ENCODE measurements at regions not wholly inside any gene's neighbourhood (a gene's known extent, or its start where the extent isn't known, plus 50 kb on each side); places are given as distances from the start of the nearest gene placed in this dataset.

GRCh38 chr4:137956256-137956655 is 285.9 kb downstream of the SLC7A11 start:
- no peak for TF ChIP-seq CTCF (IDR thresholded peaks at IDR 0.05; ENCODE audit: borderline replicate concordance)
- H3K27me3 ChIP-seq (ENCODE audit: low read depth), result no peaks in the 10 kb centered on the region
- intact Hi-C loops (cut with micrococcal nuclease), result no loop called here

GRCh38 chr4:137955595-137955994 is 286.6 kb downstream of the SLC7A11 start:
- no peak overlapping the region for H3K27ac ChIP-seq (replicated peaks)
- no peaks in the 10 kb centered on the region for H3K27me3 ChIP-seq (ENCODE audit: low read depth)

More at GRCh38 chr4:137956256-137956655, 285.9 kb downstream of the SLC7A11 start:
- Histone ChIP-seq H3K27ac (replicated peaks) (no peak overlapping the region), H3K36me3 (no peaks in the 10 kb centered on the region), H3K4me3 (no peak overlapping the region), H3K4me1 (no peaks in the 10 kb centered on the region), H3K9me3 (replicated peaks) (no peaks in the 10 kb centered on the region)
- DNase-seq, result no peak

GRCh38 chr4:137952116-137952515 is 290.0 kb downstream of the SLC7A11 start:
- Histone ChIP-seq H3K36me3 (no peaks in the 10 kb centered on the region), H3K4me3 (no peak overlapping the region), H3K9me3 (replicated peaks) (peaks cover 5% of the 10 kb centered on the region), H3K4me1 (no peaks in the 10 kb centered on the region), H3K27me3 (ENCODE audit: low read depth) (no peaks in the 10 kb centered on the region), H3K27ac (replicated peaks) (no peak overlapping the region)
- TF ChIP-seq CTCF (IDR thresholded peaks at IDR 0.05; ENCODE audit: borderline replicate concordance), result no peak
- DNase-seq, result no peak
- intact Hi-C loops (cut with micrococcal nuclease), result no loop called here

More at GRCh38 chr4:137955595-137955994, 286.6 kb downstream of the SLC7A11 start:
- H3K36me3 ChIP-seq, result no peaks in the 10 kb centered on the region
- intact Hi-C loops (cut with micrococcal nuclease), result no loop called here
- H3K4me3 ChIP-seq, result no peak overlapping the region
- DNase-seq, result no peak
- no peaks in the 10 kb centered on the region for H3K9me3 ChIP-seq (replicated peaks)
- no peaks in the 10 kb centered on the region for H3K4me1 ChIP-seq
- no peak for TF ChIP-seq CTCF (IDR thresholded peaks at IDR 0.05; ENCODE audit: borderline replicate concordance)

GRCh38 chr4:137950286-137950685 is 291.9 kb downstream of the SLC7A11 start:
- Histone ChIP-seq H3K36me3 (no peaks in the 10 kb centered on the region), H3K27me3 (ENCODE audit: low read depth) (no peaks in the 10 kb centered on the region), H3K27ac (replicated peaks) (no peak overlapping the region), H3K4me3 (no peak overlapping the region), H3K9me3 (replicated peaks) (peaks cover 5% of the 10 kb centered on the region), H3K4me1 (no peaks in the 10 kb centered on the region)
- no peak for DNase-seq
- no peak for TF ChIP-seq CTCF (IDR thresholded peaks at IDR 0.05; ENCODE audit: borderline replicate concordance)
- intact Hi-C loops (cut with micrococcal nuclease), result no loop called here

GRCh38 chr4:137949746-137950145 is 292.4 kb downstream of the SLC7A11 start:
- no peaks in the 10 kb centered on the region for H3K27me3 ChIP-seq (ENCODE audit: low read depth)
- no peaks in the 10 kb centered on the region for H3K36me3 ChIP-seq
- no peaks in the 10 kb centered on the region for H3K4me1 ChIP-seq
- H3K9me3 ChIP-seq (replicated peaks), result peaks cover 5% of the 10 kb centered on the region
- H3K27ac ChIP-seq (replicated peaks), result no peak overlapping the region
- intact Hi-C loops (cut with micrococcal nuclease), result no loop called here
- TF ChIP-seq CTCF (IDR thresholded peaks at IDR 0.05; ENCODE audit: borderline replicate concordance), result no peak
- no peak for DNase-seq
- H3K4me3 ChIP-seq, result no peak overlapping the region

Data from left ventricle myocardium inferior (tissue), 1 donor.